H9 (cell line): ENCODE measurements at regions not wholly inside any gene's neighbourhood (a gene's known extent, or its start where the extent isn't known, plus 50 kb on each side); places are given as distances from the start of the nearest gene placed in this dataset.

Source experiments
- DNase-seq: peaks from one replicate; pipeline ENCODE4 v3.0.0-alpha.2; 2017
- H2AFZ ChIP-seq: one replicate; pipeline ENCODE4 v1.6.1; 2013; ENCODE audit warnings: mild to moderate bottlenecking, low read length, control low read depth, moderate library complexity
- H2AK5ac ChIP-seq: 2 replicates; pipeline ENCODE4 v1.6.1; 2013; ENCODE audit warnings: low read length, control low read depth, mixed read lengths; ENCODE audit not compliant: insufficient read length
- H2BK120ac ChIP-seq: one replicate; pipeline ENCODE4 v1.6.1; 2013; ENCODE audit warnings: low read depth, mild to moderate bottlenecking, low read length, control low read depth, inconsistent platforms; ENCODE audit not compliant: poor library complexity, severe bottlenecking
- H2BK12ac ChIP-seq: 2 replicates; pipeline ENCODE4 v1.6.1; 2013; ENCODE audit warnings: low read length, control low read depth, mixed read lengths, low read depth; ENCODE audit not compliant: insufficient read length
- H2BK15ac ChIP-seq: 2 replicates; pipeline ENCODE4 v1.6.1; 2013; ENCODE audit warnings: low read depth, low read length, control low read depth
- H2BK20ac ChIP-seq: one replicate; pipeline ENCODE4 v1.6.1; 2013; ENCODE audit warnings: low read depth, mild to moderate bottlenecking, low read length, control low read depth, inconsistent platforms; ENCODE audit not compliant: poor library complexity, severe bottlenecking
- H2BK5ac ChIP-seq: 2 replicates; pipeline ENCODE4 v1.6.1; 2013; ENCODE audit warnings: low read length, control low read depth, mixed read lengths; ENCODE audit not compliant: insufficient read length
- H3K14ac ChIP-seq: 2 replicates; pipeline ENCODE4 v1.6.1; 2013; ENCODE audit warnings: low read length, control low read depth; ENCODE audit not compliant: insufficient read depth
- H3K18ac ChIP-seq: 2 replicates; pipeline ENCODE4 v1.6.1; 2013; ENCODE audit warnings: low read depth, mild to moderate bottlenecking, mixed read lengths, low read length, control low read depth; ENCODE audit not compliant: insufficient read length
- H3K23ac ChIP-seq: 2 replicates; pipeline ENCODE4 v1.6.1; 2013; ENCODE audit warnings: low read length, control low read depth, mixed read lengths, low read depth; ENCODE audit not compliant: insufficient read length
- H3K23me2 ChIP-seq: 2 replicates; pipeline ENCODE4 v1.6.1; 2013; ENCODE audit warnings: low read depth, mild to moderate bottlenecking, mixed read lengths, low read length, control low read depth; ENCODE audit not compliant: insufficient read length, poor library complexity, severe bottlenecking
- H3K27ac ChIP-seq: 2 replicates; pipeline ENCODE4 v1.5.1; 2013; ENCODE audit warnings: low read length, control low read depth, mixed read lengths, low read depth; ENCODE audit not compliant: insufficient read length
- H3K27me3 ChIP-seq: 2 replicates; pipeline ENCODE4 v1.6.1; 2013; ENCODE audit warnings: low read length, control low read depth, inconsistent platforms; ENCODE audit not compliant: insufficient read depth
- H3K4ac ChIP-seq: 2 replicates; pipeline ENCODE4 v1.6.1; 2013; ENCODE audit warnings: low read depth, mild to moderate bottlenecking, control low read depth, inconsistent platforms, low read length, moderate library complexity
- H3K4me1 ChIP-seq: 2 replicates; pipeline ENCODE4 v1.6.1; 2013; ENCODE audit warnings: low read length, control low read depth, inconsistent platforms; ENCODE audit not compliant: insufficient read depth
- H3K4me2 ChIP-seq: 2 replicates; pipeline ENCODE4 v1.6.1; 2013; ENCODE audit warnings: low read length, control low read depth, mixed read lengths; ENCODE audit not compliant: insufficient read length, insufficient read depth
- H3K56ac ChIP-seq: 2 replicates; pipeline ENCODE4 v1.6.1; 2013; ENCODE audit warnings: low read depth, mild to moderate bottlenecking, mixed read lengths, low read length, control low read depth; ENCODE audit not compliant: insufficient read length
- H3K79me1 ChIP-seq: 2 replicates; pipeline ENCODE4 v1.6.1; 2013; ENCODE audit warnings: low read depth, mild to moderate bottlenecking, moderate library complexity, low read length, control low read depth, inconsistent platforms; ENCODE audit not compliant: insufficient read depth, poor library complexity, severe bottlenecking
- H3K79me2 ChIP-seq: 2 replicates; pipeline ENCODE4 v1.6.1; 2013; ENCODE audit warnings: low read length, control low read depth, inconsistent platforms; ENCODE audit not compliant: insufficient read depth
- H3K9ac ChIP-seq: 2 replicates; pipeline ENCODE4 v1.6.1; 2013; ENCODE audit warnings: low read length, control low read depth, mixed read lengths; ENCODE audit not compliant: insufficient read length; ENCODE audit errors: extremely low read depth
- H3K9me3 ChIP-seq: one replicate; pipeline ENCODE4 v1.6.1; 2013; ENCODE audit warnings: low read depth, low read length, inconsistent platforms; ENCODE audit not compliant: control insufficient read depth
- H3T11ph ChIP-seq: one replicate; pipeline ENCODE4 v1.6.1; 2013; ENCODE audit warnings: mild to moderate bottlenecking, low read length, control low read depth, inconsistent platforms
- H4K20me1 ChIP-seq: one replicate; pipeline ENCODE4 v1.6.1; 2013; ENCODE audit not compliant: control insufficient read depth, insufficient read length, insufficient read depth
- H4K5ac ChIP-seq: 2 replicates; pipeline ENCODE4 v1.6.1; 2013; ENCODE audit warnings: low read depth, mild to moderate bottlenecking, mixed read lengths, low read length, control low read depth; ENCODE audit not compliant: insufficient read length
- H4K8ac ChIP-seq: replicated peaks from 2 replicates; pipeline ENCODE4 v1.6.1; 2013; ENCODE audit warnings: low read length, control low read depth, mixed read lengths, low read depth; ENCODE audit not compliant: insufficient read length
- H4K91ac ChIP-seq: 2 replicates; pipeline ENCODE4 v1.6.1; 2013; ENCODE audit warnings: low read depth, mild to moderate bottlenecking, moderate library complexity, mixed read lengths, low read length, control low read depth; ENCODE audit not compliant: insufficient read length
- H3K27ac Mint-ChIP-seq, 3 experiments: 2 replicates in 2 of 3; 3 replicates in 1 of 3; pipeline ENCODE4 v1.8.0; 2020 to 2021; ENCODE audit warnings: mixed read lengths in 3 of 3, mild to moderate bottlenecking in 1 of 3, moderate library complexity in 1 of 3
- H3K27me3 Mint-ChIP-seq: 2 replicates; pipeline ENCODE4 v1.8.0; 2021; ENCODE audit warnings: low read depth, mild to moderate bottlenecking, moderate library complexity, mixed read lengths
- H3K36me3 Mint-ChIP-seq, 3 experiments: 2 replicates in 2 of 3; 3 replicates in 1 of 3; pipeline ENCODE4 v1.8.0; 2020 to 2021; ENCODE audit warnings: low read depth in 3 of 3, mixed read lengths in 3 of 3; ENCODE audit not compliant: insufficient read depth in 1 of 3
- H3K4me1 Mint-ChIP-seq, 2 experiments: 2 replicates each; pipeline ENCODE4 v1.8.0; 2020; ENCODE audit warnings: mixed read lengths in 2 of 2
- H3K4me3 Mint-ChIP-seq, 2 experiments: 2 replicates in 1 of 2; 3 replicates in 1 of 2; pipeline ENCODE4 v1.8.0; 2020 to 2021; ENCODE audit warnings: mild to moderate bottlenecking in 2 of 2, mixed read lengths in 2 of 2, moderate library complexity in 1 of 2
- H3K9me3 Mint-ChIP-seq, 2 experiments: 2 replicates in 1 of 2; 3 replicates in 1 of 2; pipeline ENCODE4 v1.8.0; 2020; ENCODE audit warnings: mild to moderate bottlenecking in 2 of 2, mixed read lengths in 2 of 2, moderate library complexity in 1 of 2
- CTCF ChIP-seq: fragments of 200-600 bp; sonication (generic); conservative IDR thresholded peaks from 3 replicates; pipeline ENCODE4 v1.8.0; 2021; ENCODE audit warnings: antibody characterized with exemption, mild to moderate bottlenecking

GRCh38 chr4:129223945-129224344, 128.0 kb downstream of the C4orf33 start:
- no peak overlapping the region for H2BK15ac ChIP-seq
- H2AK5ac ChIP-seq, result no peak overlapping the region
- no peaks in the 10 kb centered on the region for H4K20me1 ChIP-seq
- no peak for TF ChIP-seq CTCF
- no peak overlapping the region for H3K14ac ChIP-seq
- H3K4me3 Mint-ChIP-seq, result no peak overlapping the region
- no peak overlapping the region for H3K4me2 ChIP-seq
- H3K79me1 ChIP-seq, result no peaks in the 10 kb centered on the region
- H3K36me3 Mint-ChIP-seq, result no peaks in the 10 kb centered on the region
- no peak overlapping the region for H3K27ac ChIP-seq
- no peak overlapping the region for H4K5ac ChIP-seq
- no peak overlapping the region for H2BK120ac ChIP-seq
- H3K27me3 ChIP-seq, result no peaks in the 10 kb centered on the region
- H3K23me2 ChIP-seq, result no peaks in the 10 kb centered on the region
- H2BK5ac ChIP-seq, result no peak overlapping the region
- H4K91ac ChIP-seq, result no peak overlapping the region
- no peak overlapping the region for H2AFZ ChIP-seq
- H3K9ac ChIP-seq, result no peak overlapping the region
- H3K23ac ChIP-seq, result no peak overlapping the region
- H3K9me3 Mint-ChIP-seq, result no peaks in the 10 kb centered on the region
- no peaks in the 10 kb centered on the region for H3K79me2 ChIP-seq
- H3K4me1 Mint-ChIP-seq, result peaks cover 0 to 2% of the 10 kb centered on the region in 2 experiments; a peak in 1 of 4 replicates
- no peak overlapping the region for H3K18ac ChIP-seq
- no peak overlapping the region for H2BK12ac ChIP-seq
- H3K27me3 Mint-ChIP-seq, result no peaks in the 10 kb centered on the region
- H2BK20ac ChIP-seq, result no peak overlapping the region
- no peak overlapping the region for H4K8ac ChIP-seq
- H3T11ph ChIP-seq, result no peak overlapping the region
- H3K27ac Mint-ChIP-seq, result no peak overlapping the region
- H3K4ac ChIP-seq, result no peak overlapping the region
- no peak for DNase-seq
- no peaks in the 10 kb centered on the region for H3K4me1 ChIP-seq
- H3K56ac ChIP-seq, result no peak overlapping the region
- H3K9me3 ChIP-seq, result no peaks in the 10 kb centered on the region
